Glutamatergic neuron (in vitro differentiated cells): ENCODE measurements at regions not wholly inside any gene's neighbourhood (a gene's known extent, or its start where the extent isn't known, plus 50 kb on each side); places are given as distances from the start of the nearest gene placed in this dataset.

Source experiments
- DNase-seq: peaks from one replicate; pipeline ENCODE4 v3.0.0; 2022
- H3K27ac Mint-ChIP-seq: one replicate; pipeline ENCODE4 v1.8.0; 2020; ENCODE audit warnings: mild to moderate bottlenecking, mixed read lengths, inconsistent platforms; ENCODE audit not compliant: unreplicated experiment
- H3K27me3 Mint-ChIP-seq: one replicate; pipeline ENCODE4 v1.8.0; 2020; ENCODE audit warnings: mild to moderate bottlenecking, moderate library complexity, mixed read lengths, inconsistent platforms; ENCODE audit not compliant: unreplicated experiment
- H3K36me3 Mint-ChIP-seq: one replicate; pipeline ENCODE4 v1.8.0; 2020; ENCODE audit warnings: mild to moderate bottlenecking, mixed read lengths, inconsistent platforms; ENCODE audit not compliant: unreplicated experiment
- H3K4me1 Mint-ChIP-seq: one replicate; pipeline ENCODE4 v1.8.0; 2020; ENCODE audit warnings: mild to moderate bottlenecking, low read depth, mixed read lengths, inconsistent platforms; ENCODE audit not compliant: unreplicated experiment
- H3K4me3 Mint-ChIP-seq: one replicate; pipeline ENCODE4 v1.8.0; 2020; ENCODE audit warnings: mild to moderate bottlenecking, mixed read lengths, inconsistent platforms; ENCODE audit not compliant: unreplicated experiment
- H3K9me3 Mint-ChIP-seq: one replicate; pipeline ENCODE4 v1.8.0; 2020; ENCODE audit warnings: mild to moderate bottlenecking, moderate library complexity, mixed read lengths, inconsistent platforms; ENCODE audit not compliant: unreplicated experiment
- CTCF ChIP-seq: fragments of 200-600 bp; sonication (generic); IDR thresholded peaks from one replicate; pipeline ENCODE4 v1.5.0; 2021; ENCODE audit not compliant: partially characterized antibody, unreplicated experiment

GRCh38 chr1:188762166-188762743, 1715.4 kb downstream of the BRINP3 start:
- no peak for TF ChIP-seq CTCF
- H3K9me3 Mint-ChIP-seq, result no peaks in the 10 kb centered on the region
- DNase-seq, result no peak
- no peaks in the 10 kb centered on the region for H3K27me3 Mint-ChIP-seq
- H3K36me3 Mint-ChIP-seq, result no peaks in the 10 kb centered on the region
- no peak overlapping the region for H3K27ac Mint-ChIP-seq
- H3K4me3 Mint-ChIP-seq, result no peak overlapping the region
- H3K4me1 Mint-ChIP-seq, result no peaks in the 10 kb centered on the region

GRCh38 chr1:188763541-188763940, 1714.1 kb downstream of the BRINP3 start:
- no peaks in the 10 kb centered on the region for H3K9me3 Mint-ChIP-seq
- H3K4me3 Mint-ChIP-seq, result no peak overlapping the region
- no peaks in the 10 kb centered on the region for H3K27me3 Mint-ChIP-seq
- TF ChIP-seq CTCF, result no peak
- H3K4me1 Mint-ChIP-seq, result no peaks in the 10 kb centered on the region
- no peaks in the 10 kb centered on the region for H3K36me3 Mint-ChIP-seq
- no peak for DNase-seq
- H3K27ac Mint-ChIP-seq, result no peak overlapping the region

GRCh38 chr1:188769181-188769580, 1708.5 kb downstream of the BRINP3 start:
- peaks cover 6% of the 10 kb centered on the region for H3K9me3 Mint-ChIP-seq
- no peak overlapping the region for H3K4me3 Mint-ChIP-seq
- H3K4me1 Mint-ChIP-seq, result no peaks in the 10 kb centered on the region
- no peak for DNase-seq
- peaks cover 18% of the 10 kb centered on the region for H3K36me3 Mint-ChIP-seq
- no peak for TF ChIP-seq CTCF
- H3K27me3 Mint-ChIP-seq, result peaks cover 2% of the 10 kb centered on the region
- H3K27ac Mint-ChIP-seq, result no peak overlapping the region

GRCh38 chr1:188769936-188770335, 1707.7 kb downstream of the BRINP3 start:
- H3K36me3 Mint-ChIP-seq, result peaks cover 19% of the 10 kb centered on the region
- no peak for TF ChIP-seq CTCF
- H3K9me3 Mint-ChIP-seq, result peaks cover 6% of the 10 kb centered on the region
- H3K4me1 Mint-ChIP-seq, result no peaks in the 10 kb centered on the region
- H3K27ac Mint-ChIP-seq, result no peak overlapping the region
- no peak overlapping the region for H3K4me3 Mint-ChIP-seq
- DNase-seq, result no peak
- peaks cover 4% of the 10 kb centered on the region for H3K27me3 Mint-ChIP-seq

GRCh38 chr1:188778578-188778977, 1699.1 kb downstream of the BRINP3 start:
- Mint-ChIP-seq H3K36me3 (peaks cover 8% of the 10 kb centered on the region), H3K4me3 (no peak overlapping the region), H3K27me3 (peaks cover 4% of the 10 kb centered on the region), H3K4me1 (no peaks in the 10 kb centered on the region), H3K27ac (no peak overlapping the region), H3K9me3 (peaks cover 3% of the 10 kb centered on the region)
- TF ChIP-seq CTCF, result no peak
- no peak for DNase-seq
